HCT116 (cell line): ENCODE measurements at regions not wholly inside any gene's neighbourhood (a gene's known extent, or its start where the extent isn't known, plus 50 kb on each side); places are given as distances from the start of the nearest gene placed in this dataset.
"Not testable (repeated sequence)": the region's sequence is repeated elsewhere in the genome, so short reads cannot be mapped to it uniquely, and the experiment has no call there.

Experiments
- ATAC-seq: fragments of 200-7000 bp; cut with Tn5 transposase; 2 replicates; pipeline ENCODE4 v1.9.1; 2020; ENCODE audit warnings: mild to moderate bottlenecking, moderate library complexity
- BruUV-seq: library from RNA; stranded (reverse); fragments of 400-500 nt; replicated peaks from 2 replicates; lab custom pipeline; 2021; lab: Mats Ljungman, UMichigan
- CTCF ChIA-PET: fragments of 300-600 bp; sonication (Branson Sonifier 250); formaldehyde crosslinking; loops from one replicate; lab custom pipeline; 2021; ENCODE audit warnings: antibody characterized with exemption; lab: Charles Lee
- POLR2A ChIA-PET: fragments of 300-600, 350-600 bp; sonication (Branson Sonifier 250); formaldehyde crosslinking; loops from one replicate; lab custom pipeline; 2021; ENCODE audit warnings: antibody characterized with exemption; lab: Charles Lee
- RAD21 ChIA-PET, 2 experiments: fragments of 300-600 bp; sonication (Branson Sonifier 250); formaldehyde crosslinking; loops; one replicate each; lab custom pipeline; 2023; ENCODE audit warnings: low total read pairs in 2 of 2; ENCODE audit not compliant: uncharacterized antibody in 2 of 2, unreplicated experiment in 2 of 2, low non-redundant PET in 1 of 2; lab: Charles Lee
- DNase-seq: peaks from one replicate; pipeline ENCODE4 v3.0.0-alpha.2; 2010; ENCODE audit warnings: low read depth, low spot score
- H2AFZ ChIP-seq: fragments of 200-600 bp; shearing (Covaris generic), sonication (generic); 2 replicates; pipeline ENCODE4 v1.6.1; 2017; ENCODE audit warnings: low read depth, mixed run types, mixed read lengths, antibody characterized with exemption, low read length; ENCODE audit not compliant: poor library complexity, severe bottlenecking
- H3K27ac ChIP-seq: 2 replicates; pipeline ENCODE4 v1.5.1; 2012; ENCODE audit warnings: low read depth, low read length
- H3K27me3 ChIP-seq: fragments of 200-600 bp; sonication (generic); 2 replicates; pipeline ENCODE4 v1.6.1; 2016; ENCODE audit warnings: mixed run types, low read length, mixed read lengths; ENCODE audit not compliant: insufficient read depth
- H3K36me3 ChIP-seq, 2 experiments: fragments of 200-500 bp in 1 of 2; fragments of 200-600 bp in 1 of 2; sonication (Bioruptor generic) in 1 of 2; sonication (generic) in 1 of 2; 2 replicates each; pipeline versions ENCODE4 v1.5.1 to v1.6.1; 2014 to 2016; ENCODE audit warnings: low read length in 2 of 2, inconsistent platforms in 1 of 2, mixed read lengths in 1 of 2, mixed run types in 1 of 2; ENCODE audit not compliant: insufficient read depth in 2 of 2, control insufficient read depth in 1 of 2
- H3K4me1 ChIP-seq, 2 experiments: fragments of 200-600 bp in 1 of 2; sonication (generic) in 1 of 2; 2 replicates each; pipeline versions ENCODE4 v1.5.1 to v1.6.1; 2012 to 2017; ENCODE audit warnings: low read length in 2 of 2, inconsistent platforms in 1 of 2, mild to moderate bottlenecking in 1 of 2, mixed read lengths in 1 of 2, mixed run types in 1 of 2, moderate library complexity in 1 of 2; ENCODE audit not compliant: insufficient read depth in 2 of 2, control insufficient read depth in 1 of 2
- H3K4me2 ChIP-seq: fragments of 200-600 bp; sonication (generic); 2 replicates; pipeline ENCODE4 v1.6.1; 2017; ENCODE audit warnings: mixed run types, low read length, mixed read lengths
- H3K4me3 ChIP-seq, 2 experiments: fragments of 200-600 bp in 1 of 2; sonication (generic) in 1 of 2; replicated peaks in 1 of 2; 2 replicates each; pipeline ENCODE4 v1.5.1; 2011 to 2016; ENCODE audit warnings: low read length in 2 of 2, control low read depth in 1 of 2, low read depth in 1 of 2, mild to moderate bottlenecking in 1 of 2, mixed read lengths in 1 of 2, mixed run types in 1 of 2
- H3K79me2 ChIP-seq: fragments of 200-600 bp; sonication (generic); 2 replicates; pipeline ENCODE4 v1.6.1; 2017; ENCODE audit warnings: mild to moderate bottlenecking, mixed run types, low read length, moderate library complexity, mixed read lengths; ENCODE audit not compliant: insufficient read depth
- H3K9ac ChIP-seq: fragments of 200-600 bp; sonication (generic); 2 replicates; pipeline ENCODE4 v1.6.1; 2016; ENCODE audit warnings: low read length, mixed read lengths
- H3K9me2 ChIP-seq: fragments of 200-600 bp; sonication (generic), shearing (Covaris generic); 2 replicates; pipeline ENCODE4 v1.6.1; 2017; ENCODE audit warnings: mixed run types, mild to moderate bottlenecking, moderate library complexity; ENCODE audit not compliant: insufficient read depth
- H3K9me3 ChIP-seq, 2 experiments: fragments of 200-500 bp in 1 of 2; fragments of 200-600 bp in 1 of 2; sonication (Bioruptor generic) in 1 of 2; sonication (generic) in 1 of 2; 2 replicates each; pipeline ENCODE4 v1.6.1; 2014 to 2017; ENCODE audit warnings: low read length in 2 of 2, mixed read lengths in 2 of 2, inconsistent platforms in 1 of 2, low read depth in 1 of 2, mild to moderate bottlenecking in 1 of 2, mixed run types in 1 of 2, moderate library complexity in 1 of 2; ENCODE audit not compliant: control insufficient read depth in 1 of 2, insufficient read depth in 1 of 2
- H4K20me1 ChIP-seq: fragments of 200-600 bp; sonication (generic), shearing (Covaris generic); 2 replicates; pipeline ENCODE4 v1.6.1; 2017; ENCODE audit warnings: mixed run types, mild to moderate bottlenecking, moderate library complexity; ENCODE audit not compliant: insufficient read depth
- ATF3 ChIP-seq: IDR thresholded peaks from 2 replicates; pipeline ENCODE4 v1.6.1; 2012
- CBX3 ChIP-seq: IDR thresholded peaks from 2 replicates; pipeline ENCODE4 v1.6.1; 2012; ENCODE audit warnings: low read depth
- CEBPB ChIP-seq: IDR thresholded peaks from 2 replicates; pipeline ENCODE4 v1.6.1; 2012; ENCODE audit warnings: low read depth
- CTCF ChIP-seq, 3 experiments: fragments of 200-600 bp in 1 of 3; sonication (generic) in 1 of 3; IDR thresholded peaks in 2 of 3; conservative IDR thresholded peaks in 1 of 3; 2 replicates each; pipeline ENCODE4 v1.5.1; 2012 to 2017; ENCODE audit warnings: low read depth in 2 of 3, low read length in 2 of 3, antibody characterized with exemption in 1 of 3, borderline replicate concordance in 1 of 3, control low read depth in 1 of 3, mild to moderate bottlenecking in 1 of 3, mixed read lengths in 1 of 3, mixed run types in 1 of 3, moderate library complexity in 1 of 3; ENCODE audit not compliant: insufficient read depth in 1 of 3
- EGR1 ChIP-seq: IDR thresholded peaks from 2 replicates; pipeline ENCODE4 v1.6.1; 2012; ENCODE audit warnings: low read depth
- EZH2phosphoT487 ChIP-seq: fragments of 200-600 bp; IDR thresholded peaks from 2 replicates; pipeline ENCODE4 v1.6.1; 2018; ENCODE audit warnings: antibody characterized with exemption, borderline replicate concordance
- FOSL1 ChIP-seq: IDR thresholded peaks from 2 replicates; pipeline ENCODE4 v1.6.1; 2012; ENCODE audit warnings: low read depth
- JUND ChIP-seq: IDR thresholded peaks from 2 replicates; pipeline ENCODE4 v1.6.1; 2012
- MAX ChIP-seq: IDR thresholded peaks from 2 replicates; pipeline ENCODE4 v1.6.1; 2012
- POLR2A ChIP-seq: IDR thresholded peaks from 2 replicates; pipeline ENCODE4 v1.7.0; 2011; ENCODE audit warnings: borderline replicate concordance; ENCODE audit not compliant: insufficient read depth, insufficient read length; ENCODE audit errors: extremely low read depth
- RAD21 ChIP-seq: IDR thresholded peaks from 2 replicates; pipeline ENCODE4 v1.6.1; 2012; ENCODE audit warnings: low read depth, mild to moderate bottlenecking
- SIN3A ChIP-seq: IDR thresholded peaks from 2 replicates; pipeline ENCODE4 v1.6.1; 2012; ENCODE audit warnings: low read depth
- SP1 ChIP-seq: IDR thresholded peaks from 2 replicates; pipeline ENCODE4 v1.6.1; 2012; ENCODE audit warnings: low read depth
- SRF ChIP-seq: IDR thresholded peaks from 2 replicates; pipeline ENCODE4 v1.6.1; 2012; ENCODE audit warnings: low read depth
- YY1 ChIP-seq: IDR thresholded peaks from 2 replicates; pipeline ENCODE4 v1.6.1; 2011; ENCODE audit warnings: low read length, low read depth, moderate library complexity, mild to moderate bottlenecking; ENCODE audit not compliant: insufficient replicate concordance; ENCODE audit errors: extremely low read depth
- ZBTB33 ChIP-seq: IDR thresholded peaks from 2 replicates; pipeline ENCODE4 v1.6.1; 2011; ENCODE audit warnings: mild to moderate bottlenecking, low read length, moderate library complexity; ENCODE audit not compliant: insufficient replicate concordance; ENCODE audit errors: extremely low read depth
- ZFX ChIP-seq: fragments of 450-650 bp; IDR thresholded peaks from 2 replicates; pipeline ENCODE4 v1.6.1; 2017
- ZNF274 ChIP-seq: fragments of 200-500 bp; sonication (Bioruptor generic); IDR thresholded peaks from 2 replicates; pipeline ENCODE4 v1.6.1; 2014; ENCODE audit warnings: mild to moderate bottlenecking, low read depth, low read length, inconsistent platforms
- intact Hi-C: fragments of 100-400 bp; cut with micrococcal nuclease; formaldehyde crosslinking; loops from 2 replicates; pipeline ENCODE4 v1.10.0; 2022

GRCh38 chr4:112836895-112837294 is 200.0 kb downstream of the LARP7 start:
- no peak overlapping the region for H3K27ac ChIP-seq
- H3K27me3 ChIP-seq, result no peaks in the 10 kb centered on the region
- TF ChIP-seq FOSL1 (no peak), CEBPB (no peak), EZH2phosphoT487 (no peak), SIN3A (no peak), JUND (no peak), POLR2A (no peak), ATF3 (no peak), CTCF (IDR thresholded peaks at IDR 0.05 in 2 of 3, conservative IDR thresholded peaks at IDR 0.05 in 1 of 3; ENCODE audit: borderline replicate concordance in 1 of 3, insufficient read depth in 1 of 3, low read depth in 2 of 3, low read length in 2 of 3) (no peak), ZFX (no peak), SP1 (no peak), ZNF274 (no peak), YY1 (no peak), ZBTB33 (no peak), MAX (no peak), CBX3 (no peak), RAD21 (no peak), EGR1 (no peak), SRF (no peak)
- no peak overlapping the region for H3K4me3 ChIP-seq
- no peak overlapping the region for H3K9ac ChIP-seq
- ChIA-PET POLR2A (no interaction called here), CTCF (no interaction called here), RAD21 (no interaction called here)
- ATAC-seq (no peak), DNase-seq (no peak)
- no peaks in the 10 kb centered on the region for H3K36me3 ChIP-seq
- intact Hi-C loops, result no loop called here
- BruUV-seq, result no TSS peak
- H3K4me2 ChIP-seq, result no peak overlapping the region
- no peaks in the 10 kb centered on the region for H3K9me3 ChIP-seq
- no peaks in the 10 kb centered on the region for H4K20me1 ChIP-seq
- no peaks in the 10 kb centered on the region for H3K79me2 ChIP-seq
- H2AFZ ChIP-seq, result no peak overlapping the region
- H3K4me1 ChIP-seq, result no peaks in the 10 kb centered on the region
- no peaks in the 10 kb centered on the region for H3K9me2 ChIP-seq

- POLR2A ChIA-PET, H3K9ac ChIP-seq, RAD21 ChIA-PET, H2AFZ ChIP-seq, H3K9me2 ChIP-seq, H4K20me1 ChIP-seq, H3K4me3 ChIP-seq, H3K4me1 ChIP-seq, ATAC-seq, H3K9me3 ChIP-seq, intact Hi-C loops, H3K27ac ChIP-seq, H3K4me2 ChIP-seq, CTCF ChIA-PET, H3K27me3 ChIP-seq, H3K79me2 ChIP-seq, DNase-seq, H3K36me3 ChIP-seq, BruUV-seq: not testable (repeated sequence)
Measured at GRCh38 chr4:112838015-112838414, 201.1 kb downstream of the LARP7 start.
